ENCODE measurements at regions not wholly inside any gene's neighbourhood (a gene's known extent, or its start where the extent isn't known, plus 50 kb on each side); places are given as distances from the start of the nearest gene placed in this dataset.

GRCh38 chr9:90311811-90312210 is 330.8 kb downstream of the DIRAS2 start:
- H3K27ac ChIP-seq = no peak overlapping the region
- no peak for DNase-seq
- no peak for TF ChIP-seq CTCF (IDR thresholded peaks at IDR 0.05; ENCODE audit: low read depth, low read length, missing control alignments)
- in situ Hi-C loops (cut with HindIII; ENCODE audit: low pct_ligation_motif_present, low sequenced_read_pairs) = no loop called here
- H3K27me3 ChIP-seq (replicated peaks) = no peaks in the 10 kb centered on the region
- no peaks in the 10 kb centered on the region for H3K36me3 ChIP-seq (replicated peaks)
- no peak overlapping the region for H3K4me3 ChIP-seq (ENCODE audit: low read depth, low read length)

- H3K4me3 ChIP-seq (ENCODE audit: low read depth, low read length) = no peak overlapping the region
- DNase-seq = no peak
- H3K27ac ChIP-seq = no peak overlapping the region
- in situ Hi-C loops (cut with HindIII; ENCODE audit: low pct_ligation_motif_present, low sequenced_read_pairs) = no loop called here
- H3K36me3 ChIP-seq (replicated peaks) = no peaks in the 10 kb centered on the region
- TF ChIP-seq CTCF (IDR thresholded peaks at IDR 0.05; ENCODE audit: low read depth, low read length, missing control alignments) = no peak
- no peaks in the 10 kb centered on the region for H3K27me3 ChIP-seq (replicated peaks)
Observed at GRCh38 chr9:90322296-90322695, 320.3 kb downstream of the DIRAS2 start.

- DNase-seq = no peak
- no peak overlapping the region for H3K4me3 ChIP-seq (ENCODE audit: low read depth, low read length)
Observed at GRCh38 chr9:90325913-90326653, 316.5 kb downstream of the DIRAS2 start.

GRCh38 chr9:90330231-90330630 is 312.4 kb downstream of the DIRAS2 start:
- in situ Hi-C loops (cut with HindIII; ENCODE audit: low pct_ligation_motif_present, low sequenced_read_pairs) = no loop called here
- Histone ChIP-seq H3K36me3 (replicated peaks) (no peaks in the 10 kb centered on the region), H3K27ac (no peak overlapping the region), H3K27me3 (replicated peaks) (no peaks in the 10 kb centered on the region), H3K4me3 (ENCODE audit: low read depth, low read length) (no peak overlapping the region)
- no peak for TF ChIP-seq CTCF (IDR thresholded peaks at IDR 0.05; ENCODE audit: low read depth, low read length, missing control alignments)
- DNase-seq = no peak

More at GRCh38 chr9:90325913-90326653, 316.5 kb downstream of the DIRAS2 start:
- H3K27ac ChIP-seq = no peak overlapping the region
- H3K27me3 ChIP-seq (replicated peaks) = no peaks in the 10 kb centered on the region
- no peak for TF ChIP-seq CTCF (IDR thresholded peaks at IDR 0.05; ENCODE audit: low read depth, low read length, missing control alignments)
- in situ Hi-C loops (cut with HindIII; ENCODE audit: low pct_ligation_motif_present, low sequenced_read_pairs) = no loop called here
- no peaks in the 10 kb centered on the region for H3K36me3 ChIP-seq (replicated peaks)

GRCh38 chr9:90331826-90332575 is 310.6 kb downstream of the DIRAS2 start:
- no peaks in the 10 kb centered on the region for H3K36me3 ChIP-seq (replicated peaks)
- no peak overlapping the region for H3K4me3 ChIP-seq (ENCODE audit: low read depth, low read length)
- H3K27me3 ChIP-seq (replicated peaks) = no peaks in the 10 kb centered on the region
- TF ChIP-seq CTCF (IDR thresholded peaks at IDR 0.05; ENCODE audit: low read depth, low read length, missing control alignments) = no peak
- peak; percentile 40 for DNase-seq
- in situ Hi-C loops (cut with HindIII; ENCODE audit: low pct_ligation_motif_present, low sequenced_read_pairs) = no loop called here
- peak overlapping the region; percentile 75 for H3K27ac ChIP-seq

Measured in brain microvascular endothelial cell (primary cell).